H9 (cell line): ENCODE measurements at regions not wholly inside any gene's neighbourhood (a gene's known extent, or its start where the extent isn't known, plus 50 kb on each side); places are given as distances from the start of the nearest gene placed in this dataset.

Source experiments
- DNase-seq: peaks from one replicate; pipeline ENCODE4 v3.0.0-alpha.2; 2017
- H2AFZ ChIP-seq: one replicate; pipeline ENCODE4 v1.6.1; 2013; ENCODE audit warnings: mild to moderate bottlenecking, low read length, control low read depth, moderate library complexity
- H2AK5ac ChIP-seq: 2 replicates; pipeline ENCODE4 v1.6.1; 2013; ENCODE audit warnings: low read length, control low read depth, mixed read lengths; ENCODE audit not compliant: insufficient read length
- H2BK120ac ChIP-seq: one replicate; pipeline ENCODE4 v1.6.1; 2013; ENCODE audit warnings: low read depth, mild to moderate bottlenecking, low read length, control low read depth, inconsistent platforms; ENCODE audit not compliant: poor library complexity, severe bottlenecking
- H2BK12ac ChIP-seq: 2 replicates; pipeline ENCODE4 v1.6.1; 2013; ENCODE audit warnings: low read length, control low read depth, mixed read lengths, low read depth; ENCODE audit not compliant: insufficient read length
- H2BK15ac ChIP-seq: 2 replicates; pipeline ENCODE4 v1.6.1; 2013; ENCODE audit warnings: low read depth, low read length, control low read depth
- H2BK20ac ChIP-seq: one replicate; pipeline ENCODE4 v1.6.1; 2013; ENCODE audit warnings: low read depth, mild to moderate bottlenecking, low read length, control low read depth, inconsistent platforms; ENCODE audit not compliant: poor library complexity, severe bottlenecking
- H2BK5ac ChIP-seq: 2 replicates; pipeline ENCODE4 v1.6.1; 2013; ENCODE audit warnings: low read length, control low read depth, mixed read lengths; ENCODE audit not compliant: insufficient read length
- H3K14ac ChIP-seq: 2 replicates; pipeline ENCODE4 v1.6.1; 2013; ENCODE audit warnings: low read length, control low read depth; ENCODE audit not compliant: insufficient read depth
- H3K18ac ChIP-seq: 2 replicates; pipeline ENCODE4 v1.6.1; 2013; ENCODE audit warnings: low read depth, mild to moderate bottlenecking, mixed read lengths, low read length, control low read depth; ENCODE audit not compliant: insufficient read length
- H3K23ac ChIP-seq: 2 replicates; pipeline ENCODE4 v1.6.1; 2013; ENCODE audit warnings: low read length, control low read depth, mixed read lengths, low read depth; ENCODE audit not compliant: insufficient read length
- H3K23me2 ChIP-seq: 2 replicates; pipeline ENCODE4 v1.6.1; 2013; ENCODE audit warnings: low read depth, mild to moderate bottlenecking, mixed read lengths, low read length, control low read depth; ENCODE audit not compliant: insufficient read length, poor library complexity, severe bottlenecking
- H3K27ac ChIP-seq: 2 replicates; pipeline ENCODE4 v1.5.1; 2013; ENCODE audit warnings: low read length, control low read depth, mixed read lengths, low read depth; ENCODE audit not compliant: insufficient read length
- H3K27me3 ChIP-seq: 2 replicates; pipeline ENCODE4 v1.6.1; 2013; ENCODE audit warnings: low read length, control low read depth, inconsistent platforms; ENCODE audit not compliant: insufficient read depth
- H3K4ac ChIP-seq: 2 replicates; pipeline ENCODE4 v1.6.1; 2013; ENCODE audit warnings: low read depth, mild to moderate bottlenecking, control low read depth, inconsistent platforms, low read length, moderate library complexity
- H3K4me1 ChIP-seq: 2 replicates; pipeline ENCODE4 v1.6.1; 2013; ENCODE audit warnings: low read length, control low read depth, inconsistent platforms; ENCODE audit not compliant: insufficient read depth
- H3K4me2 ChIP-seq: 2 replicates; pipeline ENCODE4 v1.6.1; 2013; ENCODE audit warnings: low read length, control low read depth, mixed read lengths; ENCODE audit not compliant: insufficient read length, insufficient read depth
- H3K56ac ChIP-seq: 2 replicates; pipeline ENCODE4 v1.6.1; 2013; ENCODE audit warnings: low read depth, mild to moderate bottlenecking, mixed read lengths, low read length, control low read depth; ENCODE audit not compliant: insufficient read length
- H3K79me1 ChIP-seq: 2 replicates; pipeline ENCODE4 v1.6.1; 2013; ENCODE audit warnings: low read depth, mild to moderate bottlenecking, moderate library complexity, low read length, control low read depth, inconsistent platforms; ENCODE audit not compliant: insufficient read depth, poor library complexity, severe bottlenecking
- H3K79me2 ChIP-seq: 2 replicates; pipeline ENCODE4 v1.6.1; 2013; ENCODE audit warnings: low read length, control low read depth, inconsistent platforms; ENCODE audit not compliant: insufficient read depth
- H3K9ac ChIP-seq: 2 replicates; pipeline ENCODE4 v1.6.1; 2013; ENCODE audit warnings: low read length, control low read depth, mixed read lengths; ENCODE audit not compliant: insufficient read length; ENCODE audit errors: extremely low read depth
- H3K9me3 ChIP-seq: one replicate; pipeline ENCODE4 v1.6.1; 2013; ENCODE audit warnings: low read depth, low read length, inconsistent platforms; ENCODE audit not compliant: control insufficient read depth
- H3T11ph ChIP-seq: one replicate; pipeline ENCODE4 v1.6.1; 2013; ENCODE audit warnings: mild to moderate bottlenecking, low read length, control low read depth, inconsistent platforms
- H4K20me1 ChIP-seq: one replicate; pipeline ENCODE4 v1.6.1; 2013; ENCODE audit not compliant: control insufficient read depth, insufficient read length, insufficient read depth
- H4K5ac ChIP-seq: 2 replicates; pipeline ENCODE4 v1.6.1; 2013; ENCODE audit warnings: low read depth, mild to moderate bottlenecking, mixed read lengths, low read length, control low read depth; ENCODE audit not compliant: insufficient read length
- H4K8ac ChIP-seq: replicated peaks from 2 replicates; pipeline ENCODE4 v1.6.1; 2013; ENCODE audit warnings: low read length, control low read depth, mixed read lengths, low read depth; ENCODE audit not compliant: insufficient read length
- H4K91ac ChIP-seq: 2 replicates; pipeline ENCODE4 v1.6.1; 2013; ENCODE audit warnings: low read depth, mild to moderate bottlenecking, moderate library complexity, mixed read lengths, low read length, control low read depth; ENCODE audit not compliant: insufficient read length
- H3K27ac Mint-ChIP-seq, 3 experiments: 2 replicates in 2 of 3; 3 replicates in 1 of 3; pipeline ENCODE4 v1.8.0; 2020 to 2021; ENCODE audit warnings: mixed read lengths in 3 of 3, mild to moderate bottlenecking in 1 of 3, moderate library complexity in 1 of 3
- H3K27me3 Mint-ChIP-seq: 2 replicates; pipeline ENCODE4 v1.8.0; 2021; ENCODE audit warnings: low read depth, mild to moderate bottlenecking, moderate library complexity, mixed read lengths
- H3K36me3 Mint-ChIP-seq, 3 experiments: 2 replicates in 2 of 3; 3 replicates in 1 of 3; pipeline ENCODE4 v1.8.0; 2020 to 2021; ENCODE audit warnings: low read depth in 3 of 3, mixed read lengths in 3 of 3; ENCODE audit not compliant: insufficient read depth in 1 of 3
- H3K4me1 Mint-ChIP-seq, 2 experiments: 2 replicates each; pipeline ENCODE4 v1.8.0; 2020; ENCODE audit warnings: mixed read lengths in 2 of 2
- H3K4me3 Mint-ChIP-seq, 2 experiments: 2 replicates in 1 of 2; 3 replicates in 1 of 2; pipeline ENCODE4 v1.8.0; 2020 to 2021; ENCODE audit warnings: mild to moderate bottlenecking in 2 of 2, mixed read lengths in 2 of 2, moderate library complexity in 1 of 2
- H3K9me3 Mint-ChIP-seq, 2 experiments: 2 replicates in 1 of 2; 3 replicates in 1 of 2; pipeline ENCODE4 v1.8.0; 2020; ENCODE audit warnings: mild to moderate bottlenecking in 2 of 2, mixed read lengths in 2 of 2, moderate library complexity in 1 of 2
- CTCF ChIP-seq: fragments of 200-600 bp; sonication (generic); conservative IDR thresholded peaks from 3 replicates; pipeline ENCODE4 v1.8.0; 2021; ENCODE audit warnings: antibody characterized with exemption, mild to moderate bottlenecking
- WGBS: extraction: QIAGEN DNeasy Blood & Tissue Kit; methylation state at CpG from one replicate; pipeline ENCODE4 v1.1.7; 2013; ENCODE audit warnings: missing lambda C conversion rate, low lambda C conversion rate, mixed read lengths; ENCODE audit not compliant: insufficient read length; ENCODE audit errors: extremely low coverage; 5-methylcytosine and 5-hydroxymethylcytosine counted together

GRCh38 chr1:213531369-213532310, 456.1 kb upstream of the PROX1 start:
- no peak overlapping the region for H3K4me3 Mint-ChIP-seq

More at GRCh38 chr1:213531369-213532310, 456.1 kb upstream of the PROX1 start:
- Histone ChIP-seq H3K9ac (no peak overlapping the region), H3K23me2 (no peaks in the 10 kb centered on the region), H3K4ac (no peak overlapping the region), H3K4me1 (no peaks in the 10 kb centered on the region; the same call in 1 of the 2 replicates), H2BK120ac (no peak overlapping the region), H3K79me2 (no peaks in the 10 kb centered on the region), H2BK15ac (no peak overlapping the region), H4K5ac (no peak overlapping the region), H3K23ac (no peak overlapping the region), H3K27ac (no peak overlapping the region), H3K56ac (no peak overlapping the region), H3K14ac (no peak overlapping the region), H2BK20ac (no peak overlapping the region), H4K8ac (no peak overlapping the region), H3K79me1 (no peaks in the 10 kb centered on the region), H3T11ph (no peak overlapping the region), H4K20me1 (peaks cover 2% of the 10 kb centered on the region), H2AK5ac (no peak overlapping the region), H3K9me3 (no peaks in the 10 kb centered on the region), H3K4me2 (no peak overlapping the region), H2AFZ (no peak overlapping the region), H2BK12ac (no peak overlapping the region), H2BK5ac (no peak overlapping the region), H3K18ac (no peak overlapping the region), H4K91ac (no peak overlapping the region), H3K27me3 (no peaks in the 10 kb centered on the region)
- Mint-ChIP-seq H3K9me3 (no peaks in the 10 kb centered on the region), H3K4me1 (peaks cover 9 to 10% of the 10 kb centered on the region in 2 experiments), H3K27me3 (no peaks in the 10 kb centered on the region; the same call in 1 of the 2 replicates), H3K36me3 (no peaks in the 10 kb centered on the region), H3K27ac (no peak overlapping the region)
- no peak for DNase-seq
- TF ChIP-seq CTCF, result no peak
- no CpG with 5 or more reads among the region's 12 CpGs for WGBS
